Hepatocyte (in vitro differentiated cells): ENCODE measurements at regions not wholly inside any gene's neighbourhood (a gene's known extent, or its start where the extent isn't known, plus 50 kb on each side); places are given as distances from the start of the nearest gene placed in this dataset.

ENCODE experiments used
- DNase-seq: peaks from one replicate; pipeline ENCODE4 v3.0.0-alpha.2; 2016; ENCODE audit warnings: low spot score
- H2AFZ ChIP-seq: fragments of 200-600 bp; sonication (generic); 2 replicates; pipeline ENCODE4 v1.6.0; 2016; ENCODE audit warnings: antibody characterized with exemption, mild to moderate bottlenecking
- H3K27ac ChIP-seq: fragments of 200-600 bp; sonication (generic); 2 replicates; pipeline ENCODE4 v1.5.1; 2016; ENCODE audit warnings: mild to moderate bottlenecking
- H3K27me3 ChIP-seq: fragments of 200-600 bp; sonication (generic); 2 replicates; pipeline ENCODE4 v1.6.1; 2016
- H3K36me3 ChIP-seq: fragments of 200-600 bp; sonication (generic); replicated peaks from 2 replicates; pipeline ENCODE4 v1.5.1; 2016; ENCODE audit warnings: low read depth; ENCODE audit not compliant: insufficient read depth
- H3K4me1 ChIP-seq: fragments of 200-600 bp; sonication (generic); 2 replicates; pipeline ENCODE4 v1.5.1; 2016; ENCODE audit warnings: mild to moderate bottlenecking, moderate library complexity; ENCODE audit not compliant: insufficient read depth
- H3K4me2 ChIP-seq: fragments of 200-600 bp; sonication (generic); 2 replicates; pipeline ENCODE4 v1.6.0; 2016
- H3K4me3 ChIP-seq: fragments of 200-600 bp; sonication (generic); 2 replicates; pipeline ENCODE4 v1.5.1; 2016; ENCODE audit warnings: mild to moderate bottlenecking
- H3K79me2 ChIP-seq: fragments of 200-600 bp; sonication (generic); 2 replicates; pipeline ENCODE4 v1.6.0; 2017; ENCODE audit warnings: mild to moderate bottlenecking
- H3K9me2 ChIP-seq: fragments of 200-600 bp; sonication (generic); replicated peaks from 2 replicates; pipeline ENCODE4 v1.6.0; 2017; ENCODE audit warnings: mild to moderate bottlenecking; ENCODE audit not compliant: insufficient read depth
- H3K9me3 ChIP-seq: fragments of 200-600 bp; sonication (generic); 2 replicates; pipeline ENCODE4 v1.5.1; 2016; ENCODE audit warnings: low read depth, mild to moderate bottlenecking
- H4K20me1 ChIP-seq: fragments of 200-600 bp; sonication (generic); 2 replicates; pipeline ENCODE4 v1.6.0; 2016; ENCODE audit warnings: mild to moderate bottlenecking; ENCODE audit not compliant: insufficient read depth, poor library complexity, severe bottlenecking
- EZH2 ChIP-seq: fragments of 200-600 bp; sonication (generic); IDR thresholded peaks from 2 replicates; pipeline ENCODE4 v1.6.1; 2016; ENCODE audit warnings: antibody characterized with exemption, mild to moderate bottlenecking, borderline replicate concordance
- EZH2phosphoT487 ChIP-seq: fragments of 200-600 bp; sonication (generic); IDR thresholded peaks from one replicate; pipeline ENCODE4 v1.6.1; 2018; ENCODE audit warnings: antibody characterized with exemption, mild to moderate bottlenecking, low read depth, moderate library complexity; ENCODE audit not compliant: unreplicated experiment, severe bottlenecking
- WGBS: methylation state at CpG from one replicate; pipeline ENCODE4 v1.1.6; 2016; ENCODE audit warnings: low lambda C conversion rate; ENCODE audit errors: missing lambda C conversion rate; 5-methylcytosine and 5-hydroxymethylcytosine counted together
- TF ChIP-seq, protein P1 (sequence below): fragments of 200-600 bp; sonication (generic); IDR thresholded peaks from 2 replicates; pipeline ENCODE4 v1.5.1; 2016; ENCODE audit warnings: antibody characterized with exemption, mild to moderate bottlenecking; ENCODE audit not compliant: poor library complexity

GRCh38 chrX:147764868-147765267 is 146.9 kb upstream of the FMR1 start:
- H3K9me3 ChIP-seq, result no peaks in the 10 kb centered on the region
- no peak for DNase-seq
- no peaks in the 10 kb centered on the region for H3K27me3 ChIP-seq
- no peak overlapping the region for H3K27ac ChIP-seq
- no peaks in the 10 kb centered on the region for H3K36me3 ChIP-seq
- H3K4me1 ChIP-seq, result no peaks in the 10 kb centered on the region
- no peaks in the 10 kb centered on the region for H3K9me2 ChIP-seq
- H2AFZ ChIP-seq, result no peak overlapping the region
- no peaks in the 10 kb centered on the region for H4K20me1 ChIP-seq
- TF ChIP-seq EZH2phosphoT487 (no peak), EZH2 (no peak)
- TF ChIP-seq, protein P1, sequence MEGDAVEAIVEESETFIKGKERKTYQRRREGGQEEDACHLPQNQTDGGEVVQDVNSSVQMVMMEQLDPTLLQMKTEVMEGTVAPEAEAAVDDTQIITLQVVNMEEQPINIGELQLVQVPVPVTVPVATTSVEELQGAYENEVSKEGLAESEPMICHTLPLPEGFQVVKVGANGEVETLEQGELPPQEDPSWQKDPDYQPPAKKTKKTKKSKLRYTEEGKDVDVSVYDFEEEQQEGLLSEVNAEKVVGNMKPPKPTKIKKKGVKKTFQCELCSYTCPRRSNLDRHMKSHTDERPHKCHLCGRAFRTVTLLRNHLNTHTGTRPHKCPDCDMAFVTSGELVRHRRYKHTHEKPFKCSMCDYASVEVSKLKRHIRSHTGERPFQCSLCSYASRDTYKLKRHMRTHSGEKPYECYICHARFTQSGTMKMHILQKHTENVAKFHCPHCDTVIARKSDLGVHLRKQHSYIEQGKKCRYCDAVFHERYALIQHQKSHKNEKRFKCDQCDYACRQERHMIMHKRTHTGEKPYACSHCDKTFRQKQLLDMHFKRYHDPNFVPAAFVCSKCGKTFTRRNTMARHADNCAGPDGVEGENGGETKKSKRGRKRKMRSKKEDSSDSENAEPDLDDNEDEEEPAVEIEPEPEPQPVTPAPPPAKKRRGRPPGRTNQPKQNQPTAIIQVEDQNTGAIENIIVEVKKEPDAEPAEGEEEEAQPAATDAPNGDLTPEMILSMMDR, result no peak
- H3K79me2 ChIP-seq, result no peaks in the 10 kb centered on the region
- WGBS, result 32% methylated on average over 1 of the region's 1 CpG
- H3K4me2 ChIP-seq, result no peak overlapping the region
- H3K4me3 ChIP-seq, result no peak overlapping the region

DNA sequence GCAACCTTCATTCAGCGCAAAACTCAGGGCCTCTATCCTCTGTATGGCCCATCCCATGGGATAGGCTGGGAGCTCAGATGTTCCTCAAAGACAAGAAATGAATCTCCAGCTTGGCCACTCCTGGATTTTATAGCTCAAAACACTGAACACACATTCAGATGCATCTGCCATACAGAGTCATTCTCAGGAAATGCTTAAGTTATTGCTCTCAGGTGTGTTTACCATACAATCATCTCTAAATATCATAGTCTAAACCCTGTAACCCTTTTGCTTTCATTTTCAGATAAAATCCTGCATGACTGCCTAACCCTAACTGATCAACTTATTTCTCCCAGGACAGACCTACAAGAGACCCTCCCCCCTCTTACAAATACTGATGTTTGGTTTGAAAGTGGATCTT is 140.9 kb upstream of the FMR1 start:
- Histone ChIP-seq H3K4me1 (no peaks in the 10 kb centered on the region), H2AFZ (no peak overlapping the region), H3K36me3 (no peaks in the 10 kb centered on the region), H3K79me2 (no peaks in the 10 kb centered on the region), H3K27me3 (no peaks in the 10 kb centered on the region), H3K27ac (no peak overlapping the region), H3K9me3 (no peaks in the 10 kb centered on the region), H3K4me2 (no peak overlapping the region), H4K20me1 (no peaks in the 10 kb centered on the region), H3K4me3 (no peak overlapping the region), H3K9me2 (no peaks in the 10 kb centered on the region)
- no peak for TF ChIP-seq EZH2
- TF ChIP-seq, protein P1, result no peak
- no peak for TF ChIP-seq EZH2phosphoT487
- no peak for DNase-seq
- WGBS, result 94% methylated on average over 1 of the region's 1 CpG

DNA sequence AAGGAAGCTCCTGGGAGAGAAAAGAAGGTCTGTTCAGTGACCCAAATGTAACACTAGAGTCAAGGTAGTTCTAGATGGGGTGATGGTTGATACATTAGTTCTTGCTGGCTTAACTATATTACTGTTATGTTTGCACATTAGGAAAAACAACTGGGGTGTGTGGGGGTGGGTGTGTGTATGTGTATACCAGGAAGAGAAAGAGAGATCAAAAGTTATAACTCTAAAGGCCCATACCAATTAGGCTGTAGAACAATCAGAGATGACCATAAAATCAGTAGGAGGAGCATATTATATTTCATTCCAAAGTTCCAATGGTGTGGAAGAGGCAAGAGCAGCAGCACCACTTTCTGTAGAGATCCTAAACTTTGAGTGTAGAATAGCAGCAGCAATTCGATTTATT is 134.7 kb upstream of the FMR1 start:
- Histone ChIP-seq H3K4me3 (no peak overlapping the region), H3K9me3 (no peaks in the 10 kb centered on the region), H3K79me2 (no peaks in the 10 kb centered on the region), H2AFZ (no peak overlapping the region), H3K36me3 (no peaks in the 10 kb centered on the region), H3K4me2 (no peak overlapping the region), H3K27me3 (no peaks in the 10 kb centered on the region), H3K9me2 (no peaks in the 10 kb centered on the region), H3K27ac (no peak overlapping the region), H3K4me1 (no peaks in the 10 kb centered on the region), H4K20me1 (no peaks in the 10 kb centered on the region)
- TF ChIP-seq EZH2phosphoT487 (no peak), EZH2 (no peak)
- TF ChIP-seq, protein P1, result no peak
- DNase-seq, result no peak
- WGBS, result 67% methylated on average over 1 of the region's 1 CpG

- no peaks in the 10 kb centered on the region for H3K9me3 ChIP-seq
- H3K27me3 ChIP-seq, result no peaks in the 10 kb centered on the region
- H3K27ac ChIP-seq, result no peak overlapping the region
- H3K79me2 ChIP-seq, result no peaks in the 10 kb centered on the region
- no peaks in the 10 kb centered on the region for H4K20me1 ChIP-seq
- no peaks in the 10 kb centered on the region for H3K4me1 ChIP-seq
- H3K36me3 ChIP-seq, result no peaks in the 10 kb centered on the region
- no peak for DNase-seq
- no peaks in the 10 kb centered on the region for H3K9me2 ChIP-seq
- H3K4me2 ChIP-seq, result no peak overlapping the region
- H3K4me3 ChIP-seq, result no peak overlapping the region
- TF ChIP-seq EZH2phosphoT487, result no peak
- TF ChIP-seq, protein P1, result no peak
- no peak for TF ChIP-seq EZH2
- no peak overlapping the region for H2AFZ ChIP-seq
Observed at GRCh38 chrX:147779173-147779572, 132.5 kb upstream of the FMR1 start.
